Activated CD4-positive, alpha-beta memory T cell treated with anti-CD3 and anti-CD28 coated beads for 36 hours (primary cell): ENCODE measurements at regions not wholly inside any gene's neighbourhood (a gene's known extent, or its start where the extent isn't known, plus 50 kb on each side); places are given as distances from the start of the nearest gene placed in this dataset.
"Not testable (repeated sequence)": the region's sequence is repeated elsewhere in the genome, so short reads cannot be mapped to it uniquely, and the experiment has no call there.

Experiments used
- CTCF ChIA-PET: fragments of 350-600 bp; sonication (Branson Sonifier 250); formaldehyde crosslinking; loops from one replicate; lab custom pipeline; 2021; ENCODE audit warnings: antibody characterized with exemption, inconsistent platforms; lab: Charles Lee
- POLR2A ChIA-PET: fragments of 350-600 bp; sonication (Branson Sonifier 250); formaldehyde crosslinking; loops from one replicate; lab custom pipeline; 2021; ENCODE audit warnings: antibody characterized with exemption; lab: Charles Lee
- DNase-seq: peaks from one replicate; pipeline ENCODE4 v3.0.0-alpha.2; 2020
- H3K27ac Mint-ChIP-seq: one replicate; pipeline ENCODE4 v1.8.0; 2021; ENCODE audit warnings: mixed read lengths
- H3K27me3 Mint-ChIP-seq: one replicate; pipeline ENCODE4 v1.8.0; 2021; ENCODE audit warnings: mixed read lengths
- H3K36me3 Mint-ChIP-seq: one replicate; pipeline ENCODE4 v1.8.0; 2021; ENCODE audit warnings: mixed read lengths
- H3K4me1 Mint-ChIP-seq: one replicate; pipeline ENCODE4 v1.8.0; 2021; ENCODE audit warnings: low read depth, mixed read lengths
- H3K4me3 Mint-ChIP-seq: one replicate; pipeline ENCODE4 v1.8.0; 2021; ENCODE audit warnings: mild to moderate bottlenecking, mixed read lengths
- H3K9me3 Mint-ChIP-seq: one replicate; pipeline ENCODE4 v1.8.0; 2021; ENCODE audit warnings: mixed read lengths
- intact Hi-C: fragments of 100-400 bp; cut with micrococcal nuclease; formaldehyde crosslinking; loops from one replicate; pipeline ENCODE4 v1.15.1; 2023

- H3K27ac Mint-ChIP-seq, result no peak overlapping the region
- no peak overlapping the region for H3K4me3 Mint-ChIP-seq
- no peaks in the 10 kb centered on the region for H3K9me3 Mint-ChIP-seq
- no peaks in the 10 kb centered on the region for H3K4me1 Mint-ChIP-seq
- ChIA-PET CTCF (no interaction called here), POLR2A (no interaction called here)
- no peaks in the 10 kb centered on the region for H3K36me3 Mint-ChIP-seq
- DNase-seq, result no peak
- intact Hi-C loops, result no loop called here
- H3K27me3 Mint-ChIP-seq, result no peaks in the 10 kb centered on the region
Measured at GRCh38 chr10:59432207-59432900, 70.0 kb upstream of the FAM13C start.

DNA sequence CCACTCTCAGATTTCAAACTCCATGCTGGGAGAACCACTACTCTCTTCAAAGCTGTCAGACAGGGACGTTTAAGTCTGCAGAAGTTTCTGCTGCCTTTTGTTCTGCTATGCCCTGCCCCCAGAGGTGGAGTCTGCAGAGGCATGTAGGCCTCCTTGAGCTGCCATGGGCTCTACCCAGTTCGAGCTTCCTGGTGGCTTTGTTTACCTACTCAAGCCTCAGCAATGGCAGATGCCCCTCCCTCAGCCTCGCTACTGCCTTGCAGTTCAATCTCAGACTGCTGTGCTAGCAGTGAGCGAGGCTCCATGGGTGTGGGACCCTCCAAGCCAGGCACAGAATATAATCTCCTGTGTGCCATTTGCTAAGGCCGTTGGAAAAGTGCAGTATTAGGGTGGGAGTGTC lies 51.4 kb upstream of the FAM13C start:
- POLR2A ChIA-PET, CTCF ChIA-PET, H3K27ac Mint-ChIP-seq, H3K4me3 Mint-ChIP-seq, H3K27me3 Mint-ChIP-seq, DNase-seq, intact Hi-C loops, H3K4me1 Mint-ChIP-seq, H3K36me3 Mint-ChIP-seq: not testable (repeated sequence)
- H3K9me3 Mint-ChIP-seq, result peaks cover 15% of the 10 kb centered on the region
